ENCODE measurements at regions not wholly inside any gene's neighbourhood (a gene's known extent, or its start where the extent isn't known, plus 50 kb on each side); places are given as distances from the start of the nearest gene placed in this dataset.

- TF ChIP-seq, protein P1, sequence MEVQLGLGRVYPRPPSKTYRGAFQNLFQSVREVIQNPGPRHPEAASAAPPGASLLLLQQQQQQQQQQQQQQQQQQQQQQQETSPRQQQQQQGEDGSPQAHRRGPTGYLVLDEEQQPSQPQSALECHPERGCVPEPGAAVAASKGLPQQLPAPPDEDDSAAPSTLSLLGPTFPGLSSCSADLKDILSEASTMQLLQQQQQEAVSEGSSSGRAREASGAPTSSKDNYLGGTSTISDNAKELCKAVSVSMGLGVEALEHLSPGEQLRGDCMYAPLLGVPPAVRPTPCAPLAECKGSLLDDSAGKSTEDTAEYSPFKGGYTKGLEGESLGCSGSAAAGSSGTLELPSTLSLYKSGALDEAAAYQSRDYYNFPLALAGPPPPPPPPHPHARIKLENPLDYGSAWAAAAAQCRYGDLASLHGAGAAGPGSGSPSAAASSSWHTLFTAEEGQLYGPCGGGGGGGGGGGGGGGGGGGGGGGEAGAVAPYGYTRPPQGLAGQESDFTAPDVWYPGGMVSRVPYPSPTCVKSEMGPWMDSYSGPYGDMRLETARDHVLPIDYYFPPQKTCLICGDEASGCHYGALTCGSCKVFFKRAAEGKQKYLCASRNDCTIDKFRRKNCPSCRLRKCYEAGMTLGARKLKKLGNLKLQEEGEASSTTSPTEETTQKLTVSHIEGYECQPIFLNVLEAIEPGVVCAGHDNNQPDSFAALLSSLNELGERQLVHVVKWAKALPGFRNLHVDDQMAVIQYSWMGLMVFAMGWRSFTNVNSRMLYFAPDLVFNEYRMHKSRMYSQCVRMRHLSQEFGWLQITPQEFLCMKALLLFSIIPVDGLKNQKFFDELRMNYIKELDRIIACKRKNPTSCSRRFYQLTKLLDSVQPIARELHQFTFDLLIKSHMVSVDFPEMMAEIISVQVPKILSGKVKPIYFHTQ (CRISPR knock-in tag; IDR thresholded peaks at IDR 0.05): no peak
These were observed 113.8 kb upstream of the TNRC6C start (continued) for GRCh38 chr17:77844681-77845080.

DNA sequence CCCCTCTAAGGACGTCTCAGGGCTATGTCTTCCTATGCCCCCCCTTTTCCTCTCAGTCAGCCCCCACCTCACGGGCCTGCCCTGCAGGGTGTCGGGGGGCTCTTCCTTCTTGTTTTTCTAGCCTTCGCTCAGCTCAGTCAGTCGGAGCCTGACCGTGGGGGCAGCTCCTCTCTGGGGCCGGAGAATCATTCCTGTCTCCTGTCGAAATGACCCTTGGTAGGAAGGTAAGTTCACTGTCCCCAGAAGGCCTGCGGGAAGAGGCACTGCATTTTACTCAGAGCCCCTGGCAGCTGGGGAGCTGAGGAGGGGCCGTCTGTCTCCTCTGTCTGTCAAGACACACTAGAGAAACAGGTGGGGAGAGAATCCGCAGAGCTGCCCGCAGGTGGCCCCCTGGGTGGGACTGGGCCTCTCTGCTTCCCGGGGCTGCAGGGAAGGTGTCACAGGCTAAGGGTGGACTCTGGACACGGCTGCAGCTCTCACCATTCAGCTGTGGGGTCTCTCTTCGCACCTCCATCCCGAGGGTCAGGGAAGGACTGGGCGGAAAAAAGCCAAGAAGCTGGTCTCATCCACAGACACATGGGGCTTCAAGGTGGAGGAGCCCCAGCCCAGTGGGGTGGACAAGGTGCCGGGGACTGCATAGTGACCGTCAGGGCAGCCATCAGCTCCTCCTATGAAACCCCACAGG lies 112.8 kb upstream of the TNRC6C start:
- no peaks in the 10 kb centered on the region for H3K36me3 Mint-ChIP-seq
- CTCF ChIA-PET: interaction anchor here (1.0 kb wide), 1 partner anchor 47 kb away, joined by 3 read pairs; no protein-coding TSS in a partner anchor
- no peaks in the 10 kb centered on the region; the same call in 1 of the 2 replicates for H3K27me3 Mint-ChIP-seq (ENCODE audit: low read depth)
- POLR2A ChIA-PET: no interaction called here
- ATAC-seq: no peak
- TF ChIP-seq ZNF121 (CRISPR knock-in tag; IDR thresholded peaks at IDR 0.05) (no peak), ATF2 (CRISPR knock-in tag; IDR thresholded peaks at IDR 0.05; ENCODE audit: borderline replicate concordance, low read depth) (no peak), TCF7 (CRISPR knock-in tag; IDR thresholded peaks at IDR 0.05; ENCODE audit: low read depth) (no peak), FOXP1 (CRISPR knock-in tag; IDR thresholded peaks at IDR 0.05; ENCODE audit: borderline replicate concordance) (no peak), RELA (CRISPR knock-in tag; IDR thresholded peaks at IDR 0.05; ENCODE audit: borderline replicate concordance) (no peak)
- no peak for DNase-seq (ENCODE audit: low spot score)
- H3K27ac Mint-ChIP-seq: no peak overlapping the region; the same call in 1 of the 2 replicates
- peaks cover 23% of the 10 kb centered on the region for H3K4me1 Mint-ChIP-seq
- no peaks in the 10 kb centered on the region for H3K9me3 Mint-ChIP-seq
- H3K4me3 Mint-ChIP-seq: no peak overlapping the region

- Mint-ChIP-seq H3K4me1 (peaks cover 15% of the 10 kb centered on the region), H3K36me3 (no peaks in the 10 kb centered on the region), H3K27me3 (ENCODE audit: low read depth) (no peaks in the 10 kb centered on the region; the same call in 1 of the 2 replicates), H3K4me3 (no peak overlapping the region), H3K27ac (no peak overlapping the region), H3K9me3 (no peaks in the 10 kb centered on the region)
- ChIA-PET POLR2A (no interaction called here), CTCF (no interaction called here)
- DNase-seq (ENCODE audit: low spot score) (no peak), ATAC-seq (no peak)
- TF ChIP-seq TCF7 (CRISPR knock-in tag; IDR thresholded peaks at IDR 0.05; ENCODE audit: low read depth) (no peak), TP53 (CRISPR knock-in tag; IDR thresholded peaks at IDR 0.05) (no peak), AFF4 (CRISPR knock-in tag; IDR thresholded peaks at IDR 0.05; ENCODE audit: borderline replicate concordance) (no peak), NR1H2 (CRISPR knock-in tag; IDR thresholded peaks at IDR 0.05) (no peak), ZNF396 (CRISPR knock-in tag; IDR thresholded peaks at IDR 0.05; ENCODE audit: borderline replicate concordance) (no peak), ELF4 (CRISPR knock-in tag; IDR thresholded peaks at IDR 0.05; ENCODE audit: low read depth) (no peak), ZBTB21 (CRISPR knock-in tag; IDR thresholded peaks at IDR 0.05; ENCODE audit: borderline replicate concordance) (no peak), JUN (CRISPR knock-in tag; IDR thresholded peaks at IDR 0.05) (no peak), ZSCAN18 (CRISPR knock-in tag; IDR thresholded peaks at IDR 0.05) (no peak), HMGXB4 (CRISPR knock-in tag; IDR thresholded peaks at IDR 0.05) (no peak), ATF6 (CRISPR knock-in tag; IDR thresholded peaks at IDR 0.05) (no peak)
These were observed 111.9 kb upstream of the TNRC6C start for GRCh38 chr17:77846531-77847085.

Measured in WTC11 (cell line).